Germinal center (tissue), 1 donor: ENCODE measurements at regions not wholly inside any gene's neighbourhood (a gene's known extent, or its start where the extent isn't known, plus 50 kb on each side); places are given as distances from the start of the nearest gene placed in this dataset.
"Not testable (repeated sequence)": the region's sequence is repeated elsewhere in the genome, so short reads cannot be mapped to it uniquely, and the experiment has no call there.

ENCODE experiments used
- DNase-seq: peaks from one replicate; pipeline ENCODE4 v3.0.0; 2012; ENCODE audit warnings: mixed read lengths, low spot score

GRCh38 chr9:110123341-110124095 lies 84.4 kb downstream of the C9orf152 start:
- no peak for DNase-seq

GRCh38 chr9:110124439-110124838 lies 83.5 kb downstream of the C9orf152 start:
- no peak for DNase-seq

DNA sequence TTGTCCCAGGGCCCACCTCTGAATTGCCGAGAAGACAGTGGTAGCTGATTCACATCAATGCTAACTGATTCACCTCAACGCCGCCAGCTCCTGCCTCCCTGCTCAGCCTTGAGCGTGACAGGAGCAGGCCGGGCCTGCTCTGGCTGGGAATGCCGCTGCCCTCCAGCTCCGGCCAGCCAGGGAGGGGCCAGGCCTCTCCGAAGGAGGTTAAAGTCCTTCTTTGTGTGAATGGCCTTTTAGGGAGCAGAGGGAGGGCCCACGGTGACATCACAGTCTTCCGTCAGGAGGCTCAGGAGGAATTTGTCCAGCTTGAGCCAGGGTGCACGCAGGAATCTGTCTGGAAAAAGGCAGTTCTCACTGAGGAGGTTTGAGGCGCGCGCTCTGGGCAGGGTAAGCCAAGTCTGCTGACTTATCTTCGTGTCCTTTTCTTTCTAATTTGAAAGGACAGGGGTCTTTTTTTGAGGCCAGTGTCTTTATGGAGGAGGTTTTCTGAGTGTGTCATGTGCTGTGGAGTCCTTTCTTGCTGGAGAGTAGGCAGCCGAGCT lies 82.7 kb downstream of the C9orf152 start:
- no peak for DNase-seq

DNA sequence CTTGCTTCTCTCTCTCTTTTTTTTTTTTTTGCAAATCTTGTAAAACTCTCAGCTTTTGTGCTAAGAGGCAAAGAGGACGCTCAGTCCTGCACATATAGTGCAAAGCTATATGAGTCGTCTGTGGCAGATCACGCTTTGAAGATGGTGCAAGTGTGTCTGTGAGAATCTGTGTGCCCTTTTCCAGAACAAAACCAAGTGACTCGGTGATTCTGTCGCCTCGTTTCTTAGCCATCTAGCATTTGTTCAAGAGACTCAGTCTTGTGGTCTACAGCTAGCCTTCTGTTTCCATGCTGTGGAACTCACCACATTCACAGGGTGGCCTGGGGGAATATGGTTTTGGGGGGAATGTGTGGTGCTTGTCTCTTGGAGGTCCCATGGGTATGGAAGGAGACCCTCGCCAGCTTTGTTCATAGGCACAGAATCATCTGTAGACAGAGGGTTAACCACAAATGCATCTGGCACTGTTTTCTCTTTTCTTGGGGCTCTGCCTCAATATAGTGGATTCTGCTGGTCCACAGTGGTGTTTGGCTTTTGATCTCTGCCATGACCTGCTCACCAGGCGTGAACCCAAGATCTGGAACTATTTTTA lies 82.1 kb downstream of the C9orf152 start:
- no peak for DNase-seq

DNA sequence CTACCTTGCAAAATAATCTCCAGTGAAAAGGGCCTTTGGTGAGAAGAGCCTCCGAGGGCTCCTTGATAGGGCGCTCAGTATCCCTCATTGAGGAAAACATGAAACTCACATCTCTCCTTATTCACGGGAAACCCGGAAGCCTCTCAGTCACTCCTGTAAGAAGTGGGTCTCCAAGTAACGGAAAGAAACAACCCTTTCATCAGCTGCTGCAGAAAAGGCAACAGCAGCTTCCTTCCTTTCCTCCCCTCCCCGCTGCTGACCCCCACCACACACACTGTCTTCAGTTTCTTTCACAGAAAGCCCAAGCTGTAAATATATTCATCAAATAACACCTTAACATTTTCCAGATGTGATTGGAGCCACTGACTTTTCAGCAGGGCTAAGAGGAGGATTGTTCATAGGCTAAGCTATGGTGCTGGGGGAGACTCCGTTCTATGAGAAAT lies 81.4 kb downstream of the C9orf152 start:
- DNase-seq = no peak

- no peak for DNase-seq
Observed at GRCh38 chr9:110126986-110127864, 80.7 kb downstream of the C9orf152 start.

DNA sequence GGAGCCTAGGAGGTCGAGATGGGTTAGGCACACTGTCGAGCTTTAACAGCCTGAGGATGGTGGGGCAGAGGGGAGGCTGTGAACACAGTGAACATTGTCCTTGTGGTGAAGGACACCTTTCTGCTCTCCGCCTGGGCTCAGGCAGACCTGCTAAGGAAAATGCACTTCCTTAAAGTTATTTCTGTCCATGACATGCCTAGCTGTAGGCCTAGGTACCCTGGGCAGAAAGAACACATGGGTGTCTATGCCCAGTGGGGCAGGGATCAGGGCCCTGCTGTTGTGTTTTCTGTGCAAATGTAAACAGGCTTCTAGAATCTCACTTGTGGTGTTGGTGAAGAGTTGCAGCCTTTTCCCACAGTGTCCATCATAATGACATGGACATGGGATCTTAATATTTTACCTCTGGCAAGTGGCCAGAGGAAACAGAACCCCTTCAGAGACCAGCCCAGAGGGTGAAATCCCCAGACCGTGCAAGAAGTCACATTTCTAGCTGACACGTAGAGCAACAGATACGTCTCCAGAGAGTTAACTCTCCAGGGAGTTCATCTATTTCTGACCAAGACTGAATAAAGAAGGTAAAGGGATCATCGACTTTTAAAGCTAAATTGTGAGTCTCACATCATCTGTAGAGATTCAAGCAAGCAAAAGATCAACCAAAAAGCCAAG lies 79.2 kb downstream of the C9orf152 start:
- peak; percentile 69 for DNase-seq

DNA sequence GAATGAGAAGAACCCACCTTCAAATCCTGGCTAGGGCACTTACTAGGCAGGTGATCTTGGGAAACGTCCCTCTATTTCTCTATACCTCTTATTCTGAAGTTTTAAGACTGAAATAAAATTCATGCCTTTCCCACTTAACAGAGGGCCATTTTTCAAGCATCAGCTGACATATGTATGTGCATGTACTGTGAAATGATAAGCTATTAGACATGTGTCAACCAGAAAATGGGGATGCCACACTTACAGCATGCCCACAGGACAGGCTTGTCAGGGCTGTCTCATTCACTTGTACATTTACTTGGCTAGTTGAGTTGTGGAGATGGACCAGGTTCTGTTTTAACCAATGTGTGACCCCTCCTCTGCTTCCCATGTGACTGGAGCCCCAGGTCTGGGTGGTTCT lies 78.5 kb downstream of the C9orf152 start:
- DNase-seq = no peak

GRCh38 chr9:110130211-110130610 lies 77.7 kb downstream of the C9orf152 start:
- DNase-seq = no peak

DNA sequence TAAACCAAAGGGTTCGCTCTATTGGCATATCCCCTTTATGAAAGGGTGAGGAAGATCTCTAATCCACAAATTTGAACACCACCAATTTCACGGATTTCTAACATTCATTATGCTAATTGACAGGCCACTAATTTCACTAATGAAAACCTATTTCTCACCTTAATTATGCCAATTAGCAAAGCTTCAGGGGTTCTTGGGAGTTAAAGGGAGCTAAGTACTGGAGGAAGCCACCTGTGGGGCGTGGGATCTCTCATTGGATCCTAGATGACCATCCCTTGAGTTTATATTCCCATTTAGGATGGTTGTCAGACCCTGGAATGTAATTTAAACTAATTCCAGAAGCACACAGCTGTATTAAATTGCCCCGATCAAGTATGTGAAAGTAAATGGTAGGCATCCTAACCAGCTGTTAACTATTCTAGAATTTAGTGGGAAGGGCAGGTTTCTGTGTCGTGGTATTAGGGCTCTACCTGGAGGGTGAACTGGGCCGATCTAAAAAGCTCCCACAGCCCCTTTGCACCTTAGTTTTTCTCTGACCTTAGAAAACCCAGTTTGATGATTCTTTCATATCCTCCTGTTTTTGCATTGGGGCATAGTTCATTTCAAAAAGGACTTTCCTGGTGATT lies 77.1 kb downstream of the C9orf152 start:
- DNase-seq = no peak

DNA sequence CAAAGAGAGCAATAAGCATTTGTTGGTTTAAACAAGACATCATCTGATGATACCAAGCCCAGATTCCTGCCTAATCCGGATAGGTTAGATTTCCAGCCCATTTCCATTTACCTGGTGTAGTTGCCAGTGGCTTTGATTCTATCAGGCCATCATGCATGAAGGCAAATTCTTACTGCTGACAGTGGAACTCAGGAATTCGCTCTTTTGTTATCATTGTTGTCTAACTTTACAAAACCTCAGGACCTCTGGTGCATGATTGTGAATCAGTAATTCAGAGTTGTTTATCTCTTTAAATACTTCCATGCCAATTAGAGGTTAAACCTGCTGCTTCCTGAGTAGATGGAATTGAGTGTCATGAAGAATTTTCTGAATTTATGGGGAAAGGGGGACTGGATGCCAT lies 76.5 kb downstream of the C9orf152 start:
- DNase-seq = no peak

GRCh38 chr9:110132531-110132930 lies 75.4 kb downstream of the C9orf152 start:
- not testable (repeated sequence) for DNase-seq

- DNase-seq = no peak
Observed at GRCh38 chr9:110133059-110133458, 74.9 kb downstream of the C9orf152 start.

DNA sequence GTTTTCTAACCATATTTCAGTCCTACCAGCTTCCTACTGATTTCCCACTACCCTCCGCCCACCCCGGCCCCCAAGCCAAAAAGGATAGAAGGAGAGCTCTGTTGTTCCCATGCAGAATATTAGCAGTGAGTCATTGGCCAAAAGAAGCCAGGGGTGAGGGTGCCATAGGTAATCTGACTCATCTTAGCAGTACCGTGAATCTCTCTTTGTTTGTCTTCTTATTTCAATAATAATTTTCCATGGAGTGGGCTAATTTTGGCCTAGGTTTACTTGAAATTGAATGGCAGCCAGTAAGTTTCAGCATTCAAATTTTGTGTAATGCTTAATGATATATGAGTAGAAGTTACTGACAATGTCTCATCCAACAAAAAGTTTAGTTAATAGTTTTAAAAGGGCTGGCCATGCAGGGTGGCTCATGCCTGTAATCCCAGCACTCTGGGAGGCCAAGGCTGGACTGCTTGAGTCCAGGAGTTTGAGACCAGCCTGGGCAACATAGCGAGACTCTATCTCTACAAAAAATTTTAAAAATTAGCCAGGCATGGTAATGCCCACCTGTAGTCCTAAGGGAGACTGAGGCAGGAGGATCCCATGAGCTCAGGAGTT lies 74.2 kb downstream of the C9orf152 start:
- DNase-seq = no peak

- DNase-seq = no peak
Observed at GRCh38 chr9:110135846-110136245, 72.1 kb downstream of the C9orf152 start.

- no peak for DNase-seq
Observed at GRCh38 chr9:110136802-110137201, 71.2 kb downstream of the C9orf152 start.

GRCh38 chr9:110140276-110140675 lies 67.7 kb downstream of the C9orf152 start:
- DNase-seq = no peak

DNA sequence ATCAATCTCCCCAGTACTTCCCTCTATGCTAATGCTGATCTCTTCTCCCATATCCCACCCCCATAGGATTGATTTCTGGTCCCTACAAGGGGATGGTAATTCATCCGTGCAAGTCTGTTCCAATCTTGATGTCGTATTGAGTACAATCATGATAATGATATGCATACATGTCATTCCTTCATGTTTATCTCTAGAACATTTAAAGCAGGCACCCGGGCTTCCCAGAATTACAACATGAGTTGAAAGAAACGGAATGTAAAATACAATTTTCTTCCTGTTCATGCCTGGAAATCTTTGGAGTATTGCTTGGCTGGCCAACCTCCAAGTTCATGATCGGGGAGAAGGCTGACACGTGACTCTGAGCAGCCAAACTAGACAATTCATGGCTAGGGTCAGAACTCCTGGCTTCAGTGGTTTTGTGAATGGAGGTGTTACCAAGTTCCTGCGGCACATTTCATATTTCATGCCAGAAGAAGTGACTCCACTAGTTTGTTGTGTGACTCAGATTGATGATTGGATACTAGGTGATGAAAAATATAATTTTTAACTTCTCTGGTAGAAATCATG lies 66.6 kb downstream of the C9orf152 start:
- no peak for DNase-seq

GRCh38 chr9:110142253-110142652 lies 65.7 kb downstream of the C9orf152 start:
- no peak for DNase-seq

- no peak for DNase-seq
Observed at GRCh38 chr9:110142868-110143481, 65.0 kb downstream of the C9orf152 start.
